ENCODE measurements at regions not wholly inside any gene's neighbourhood (a gene's known extent, or its start where the extent isn't known, plus 50 kb on each side); places are given as distances from the start of the nearest gene placed in this dataset.
A peak's percentile ranks its signal among the peaks of the same experiment; 100 is the strongest.

DNA sequence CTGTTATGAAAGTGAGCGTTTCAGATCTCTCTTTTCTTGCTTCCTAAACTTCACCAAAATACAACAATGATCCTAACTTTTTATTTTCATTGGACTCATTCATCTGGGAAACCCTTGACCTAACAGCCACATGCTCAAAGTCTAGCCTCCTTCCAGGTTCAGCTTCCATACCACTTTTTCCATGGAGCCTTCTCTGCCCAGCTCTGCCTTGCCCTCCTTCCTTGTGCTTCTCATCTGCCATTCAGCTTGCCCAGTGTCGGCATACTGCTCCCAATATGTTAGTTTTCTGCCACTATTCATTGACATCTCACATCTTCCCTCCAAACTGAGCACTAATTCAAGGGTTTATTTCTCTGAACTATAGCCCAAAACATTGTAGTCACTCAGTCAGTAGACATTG lies 214.7 kb downstream of the RAD51AP2 start:
- DNase-seq: peak in 1 of 2 experiments; percentile 30

DNA sequence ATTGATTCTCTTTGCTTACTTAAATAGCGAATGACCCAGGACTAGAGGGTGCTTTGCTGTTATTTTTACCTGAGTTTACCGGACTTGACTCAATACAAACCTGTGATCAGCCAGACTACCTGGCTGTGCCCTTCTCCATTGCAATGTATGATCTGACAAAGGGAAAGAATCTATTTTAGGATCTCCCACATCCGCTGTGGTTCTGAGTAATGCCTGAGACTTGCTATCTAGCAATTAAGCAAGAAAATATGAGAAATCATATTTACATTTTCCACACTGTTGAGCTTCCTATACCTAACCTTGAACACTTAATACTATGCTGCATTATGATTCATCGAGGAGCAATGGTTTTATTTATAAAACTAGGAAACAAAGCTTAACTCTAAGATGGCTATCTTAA lies 215.2 kb downstream of the RAD51AP2 start:
- no peak for DNase-seq

DNA sequence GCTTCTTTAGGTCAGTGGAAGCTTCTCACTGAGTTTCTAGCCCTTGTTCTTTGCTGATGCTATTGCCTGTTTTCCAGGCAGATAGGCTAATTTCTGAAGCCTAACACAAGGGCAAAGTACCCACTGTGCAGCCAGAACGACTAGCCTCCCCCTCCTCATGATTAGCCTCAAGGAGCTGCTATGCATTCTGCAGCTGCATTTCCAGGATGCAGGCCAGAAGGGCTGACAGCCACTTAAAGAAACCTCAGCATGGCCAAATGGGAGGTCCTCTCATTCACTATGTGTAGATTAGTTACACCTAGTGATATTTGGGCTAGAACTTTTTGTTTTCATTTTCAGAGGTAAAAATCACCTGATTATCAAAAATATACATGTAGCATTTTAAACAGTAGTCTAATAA lies 216.0 kb downstream of the RAD51AP2 start:
- peak in 1 of 2 experiments; percentile 11 for DNase-seq

DNA sequence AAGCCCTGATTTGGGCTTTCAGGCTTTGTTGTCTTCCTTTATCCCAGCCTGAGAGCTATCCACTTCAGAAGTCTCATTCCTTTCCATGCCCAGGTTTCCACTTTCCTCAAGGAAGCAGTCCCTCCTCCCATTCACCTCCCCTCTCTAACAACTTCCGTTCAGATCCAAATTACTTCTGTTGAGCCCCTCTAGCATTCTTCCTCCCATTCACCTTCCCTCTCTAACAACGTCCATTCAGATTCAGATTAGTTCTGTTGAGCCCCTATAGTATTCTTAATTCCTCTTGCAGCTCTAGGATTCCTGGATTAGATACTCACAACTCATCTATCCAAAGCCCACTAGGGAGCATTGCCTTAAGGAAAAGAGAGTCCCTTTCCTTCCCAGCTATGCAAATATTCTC lies 216.8 kb downstream of the RAD51AP2 start:
- DNase-seq: no peak

DNA sequence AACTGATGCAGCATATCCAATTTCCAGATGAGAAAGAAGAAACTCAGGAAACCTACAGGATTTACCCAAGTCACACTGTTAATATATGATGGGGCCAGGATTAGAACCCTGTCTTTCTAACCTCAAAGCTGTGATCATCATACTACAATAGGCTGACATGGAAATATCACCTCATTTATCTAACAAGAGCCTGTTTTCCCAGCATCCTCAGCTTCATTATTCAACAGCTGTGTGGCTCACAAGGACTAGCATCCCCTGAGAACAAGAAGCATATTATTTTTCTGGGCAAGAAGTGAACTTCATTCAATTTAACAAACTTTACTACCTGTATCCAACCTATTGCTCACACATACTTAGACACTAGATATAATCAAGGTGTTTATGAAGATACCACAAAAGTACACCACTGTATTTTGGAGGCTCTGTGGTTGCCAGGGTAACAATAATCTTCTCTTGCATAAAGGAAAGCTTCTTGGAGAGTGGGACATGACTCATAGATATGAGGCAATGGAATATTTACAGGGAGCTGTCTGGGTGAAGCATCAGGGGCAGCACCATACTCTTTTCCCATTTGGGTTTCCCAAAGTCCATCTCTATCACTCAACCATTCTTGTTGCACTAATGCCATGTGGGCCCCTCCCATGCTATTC lies 218.2 kb downstream of the RAD51AP2 start:
- no peak for DNase-seq

DNA sequence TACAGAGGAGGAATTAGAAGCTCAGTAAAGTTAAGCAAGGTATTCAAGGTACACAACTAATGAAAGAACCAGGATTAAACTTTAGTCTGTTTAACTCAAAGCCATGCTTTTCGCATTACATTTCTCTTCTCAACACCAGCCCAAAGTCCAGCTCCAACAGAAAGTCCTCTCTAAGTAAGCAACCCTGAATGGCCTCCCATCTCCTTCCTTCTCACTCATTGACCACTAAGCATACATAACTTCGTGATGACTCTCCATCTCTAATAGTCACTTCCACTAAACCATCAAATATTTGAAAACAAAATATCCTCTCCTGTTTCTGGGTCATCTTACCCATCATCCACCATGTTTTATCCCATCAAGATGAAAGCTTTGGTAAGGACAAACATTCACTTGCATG lies 219.8 kb downstream of the RAD51AP2 start:
- no peak for DNase-seq

DNA sequence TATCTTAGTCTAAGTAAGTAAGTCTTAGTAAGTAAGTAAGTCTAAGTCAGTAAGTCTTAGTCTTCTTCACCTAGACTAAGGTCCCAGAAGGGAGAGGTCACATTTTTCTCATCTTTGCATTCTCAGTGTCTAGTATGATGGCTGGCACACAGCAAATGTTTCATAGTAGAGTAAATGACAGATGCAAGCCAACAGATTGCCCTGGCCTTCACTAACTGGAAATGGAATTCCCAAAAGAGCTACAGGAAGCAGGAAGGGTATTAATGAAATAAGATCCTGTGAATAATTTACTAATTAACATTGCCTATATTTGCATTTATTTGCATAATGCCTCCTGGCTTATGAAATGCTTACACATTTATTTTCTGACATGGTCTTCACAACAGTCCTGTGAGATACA lies 221.6 kb downstream of the RAD51AP2 start:
- no peak for DNase-seq

DNA sequence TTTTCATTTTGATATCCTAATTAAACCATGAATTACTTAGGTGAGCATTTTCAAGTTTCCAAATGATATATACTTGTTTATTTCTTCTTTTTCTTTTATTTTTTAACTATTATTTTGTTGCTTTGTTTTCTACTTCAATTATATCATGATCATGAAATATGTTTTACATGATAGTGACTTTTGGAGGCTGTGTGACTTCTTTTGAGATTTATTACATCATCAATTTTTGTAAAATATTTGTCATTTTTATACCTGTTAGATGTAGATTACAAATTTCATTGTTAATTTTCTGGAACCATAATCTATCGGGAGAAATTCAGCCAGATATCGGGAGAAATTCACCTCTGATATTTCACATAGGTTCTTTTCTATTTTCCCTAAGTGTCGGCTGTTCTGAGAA lies 228.6 kb downstream of the RAD51AP2 start:
- no peak for DNase-seq

DNA sequence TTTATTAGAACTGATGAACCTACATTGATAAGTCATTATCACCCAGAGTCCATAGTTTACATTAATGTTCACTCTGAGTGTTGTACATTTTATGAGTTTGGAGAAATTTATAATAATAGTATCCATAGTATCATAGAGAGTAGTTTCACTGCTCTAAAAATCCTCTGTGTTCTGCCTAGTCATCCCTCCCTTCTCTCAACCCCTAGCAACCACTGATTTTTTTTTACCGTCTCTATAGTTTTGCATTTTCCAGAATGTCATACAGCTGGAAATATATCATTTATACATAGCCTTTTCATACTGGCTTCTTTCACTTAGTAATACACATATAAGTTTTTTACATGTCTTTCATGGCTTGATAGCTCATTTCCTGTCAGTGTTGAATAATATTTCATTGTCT lies 231.1 kb downstream of the RAD51AP2 start:
- no peak for DNase-seq

DNA sequence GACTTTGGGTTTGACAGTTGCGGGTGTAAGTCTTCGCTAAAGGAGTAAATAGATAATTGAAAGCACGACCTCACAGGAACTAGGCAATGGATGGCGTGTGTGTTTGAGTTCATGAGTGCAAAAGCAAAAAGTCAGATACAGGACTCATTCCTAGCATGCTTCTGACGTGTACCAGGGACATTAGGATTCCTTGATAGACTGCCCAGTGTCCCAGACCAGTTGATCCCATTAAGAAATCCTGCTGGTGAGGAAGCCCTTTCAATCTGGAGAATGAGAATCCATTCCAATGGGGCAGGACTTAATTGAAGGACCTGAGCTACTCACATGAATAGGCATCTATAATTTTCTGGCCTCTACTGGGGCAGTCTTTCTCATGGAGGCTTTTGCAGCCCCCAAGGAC lies 235.4 kb downstream of the RAD51AP2 start:
- DNase-seq: no peak

DNA sequence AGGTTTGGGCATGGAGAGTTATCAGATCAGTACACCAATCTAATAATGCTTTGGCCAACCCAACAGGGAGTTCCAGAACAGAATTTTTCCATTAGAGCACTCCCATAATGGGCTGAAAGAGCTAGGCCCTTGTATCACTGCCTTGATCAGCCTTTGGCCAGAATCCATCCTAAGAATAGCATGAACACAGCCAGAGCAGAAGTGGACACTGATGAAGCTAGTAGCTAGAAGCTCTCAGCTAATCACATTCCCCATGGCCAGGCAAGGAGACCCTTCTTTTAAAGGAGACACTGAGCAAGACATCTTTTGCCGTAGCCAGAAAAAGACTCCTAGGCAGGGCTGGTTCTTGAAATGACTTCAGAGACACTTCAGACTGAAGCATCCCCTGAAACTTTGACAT lies 236.0 kb downstream of the RAD51AP2 start:
- DNase-seq: no peak

DNA sequence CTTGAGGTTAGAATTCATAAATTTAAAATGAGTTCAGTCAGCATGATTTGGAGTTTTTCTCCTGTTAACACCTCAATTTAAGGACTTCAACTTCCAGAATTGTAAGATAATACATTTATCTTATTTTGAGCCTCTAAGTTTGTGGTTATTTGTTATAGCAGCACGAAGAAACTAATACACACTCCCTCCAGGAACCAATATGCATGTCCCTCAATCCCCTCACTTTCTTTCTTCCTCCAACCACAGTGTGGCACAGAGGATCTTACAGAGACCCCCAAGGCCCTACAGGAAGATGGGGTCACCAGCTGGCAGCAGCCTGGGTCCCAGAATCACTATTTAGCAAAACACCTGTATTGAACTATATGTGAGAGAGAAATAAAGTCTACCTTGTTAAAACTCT lies 242.0 kb downstream of the RAD51AP2 start:
- no peak for DNase-seq

DNA sequence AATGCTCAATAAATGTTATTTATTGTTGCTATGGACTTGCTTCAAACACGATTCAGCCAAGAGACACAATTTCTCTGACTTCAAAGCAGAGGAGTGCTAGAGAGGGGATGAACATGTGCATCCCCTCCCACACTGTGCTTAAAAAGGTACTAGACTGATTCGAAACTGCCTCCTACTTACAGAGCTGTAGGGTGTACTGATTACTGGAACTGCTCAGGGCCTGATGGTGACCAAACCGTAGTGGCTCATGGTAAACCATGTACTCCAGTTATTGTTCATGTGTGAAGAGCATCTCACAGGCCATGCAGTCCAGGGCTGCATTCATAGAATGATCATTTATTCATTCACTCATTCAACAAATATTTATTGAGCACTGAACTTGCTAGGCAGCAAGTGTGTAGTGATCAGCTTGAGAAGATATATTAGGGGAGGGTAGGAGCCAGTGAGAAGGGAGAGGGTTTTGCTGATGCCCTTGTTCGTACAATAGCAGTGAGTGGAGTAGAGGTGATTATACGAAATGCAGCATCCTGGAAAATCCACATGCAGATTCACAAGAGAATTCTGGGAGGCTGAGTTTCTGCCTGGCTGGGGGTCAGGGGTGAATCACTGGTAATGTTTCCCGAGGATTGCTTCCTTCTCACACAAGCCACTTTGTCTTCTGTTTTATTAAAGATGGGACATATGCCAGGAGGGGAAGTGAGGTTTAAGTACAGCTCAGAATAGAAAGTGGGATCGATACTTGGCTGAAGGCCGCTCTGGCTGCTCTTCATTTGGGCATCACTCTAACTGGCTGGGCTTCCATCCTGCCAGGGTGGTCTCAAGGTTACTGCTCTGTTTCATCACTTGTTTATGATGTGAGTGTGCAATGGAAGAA lies 245.4 kb downstream of the RAD51AP2 start:
- DNase-seq: peak; percentile 64 to 93

DNA sequence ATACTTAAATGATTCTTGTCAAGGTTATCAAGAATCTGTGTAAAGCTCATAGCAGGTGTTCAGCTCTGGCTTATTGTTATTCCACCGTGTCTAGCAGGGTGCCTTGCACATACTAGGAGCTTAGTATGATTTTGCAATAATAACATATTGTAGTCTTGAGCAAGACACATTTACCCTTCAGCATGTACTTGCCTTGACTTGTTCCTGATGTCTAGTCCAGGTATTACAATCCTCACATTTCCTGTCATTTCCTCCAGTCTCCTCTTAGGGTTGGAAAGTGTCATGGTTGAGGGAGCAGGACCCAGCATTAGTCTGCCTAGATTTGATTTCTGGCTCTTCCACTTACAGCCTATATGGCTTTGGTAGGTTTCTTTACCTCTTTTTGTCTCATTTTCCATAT lies 246.1 kb downstream of the RAD51AP2 start:
- DNase-seq: no peak

DNA sequence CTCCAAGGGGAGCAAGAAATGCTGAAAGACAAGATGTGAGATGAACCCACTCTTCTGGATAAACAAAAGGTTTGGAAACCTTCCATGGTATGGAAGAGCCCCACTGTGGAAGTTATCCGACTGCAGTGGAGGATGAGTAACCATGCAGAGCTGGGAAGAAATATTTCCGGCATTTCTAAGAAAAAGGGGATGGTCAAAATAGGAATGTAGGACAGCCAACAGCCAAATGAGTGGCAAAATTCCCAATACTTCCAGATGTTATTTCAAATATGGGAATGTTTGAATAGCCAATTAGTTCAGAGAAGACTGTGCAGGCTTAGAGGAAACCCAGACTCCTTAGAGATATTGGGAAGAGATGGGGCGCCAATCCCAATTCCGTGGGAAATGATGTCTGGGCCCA lies 246.8 kb downstream of the RAD51AP2 start:
- DNase-seq: no peak

DNA sequence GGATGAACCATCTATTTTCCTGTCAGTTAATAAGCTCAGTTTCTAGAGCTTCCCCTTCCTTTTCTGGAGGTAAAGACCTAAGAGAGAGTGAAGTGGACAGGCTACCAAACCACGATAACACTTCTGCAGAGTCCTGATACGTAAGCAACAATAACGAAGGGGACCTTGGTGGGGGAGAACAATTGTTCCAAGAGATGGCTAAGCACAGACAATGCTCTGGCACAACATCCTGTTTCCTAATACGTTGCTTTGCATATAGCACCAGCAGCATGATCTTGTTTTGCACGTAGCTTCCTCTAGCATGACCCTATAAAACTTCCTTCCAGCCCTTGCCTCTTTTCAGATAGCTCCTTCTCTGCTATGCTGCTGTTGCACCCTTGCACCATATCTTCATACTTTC lies 247.3 kb downstream of the RAD51AP2 start:
- DNase-seq: no peak

DNA sequence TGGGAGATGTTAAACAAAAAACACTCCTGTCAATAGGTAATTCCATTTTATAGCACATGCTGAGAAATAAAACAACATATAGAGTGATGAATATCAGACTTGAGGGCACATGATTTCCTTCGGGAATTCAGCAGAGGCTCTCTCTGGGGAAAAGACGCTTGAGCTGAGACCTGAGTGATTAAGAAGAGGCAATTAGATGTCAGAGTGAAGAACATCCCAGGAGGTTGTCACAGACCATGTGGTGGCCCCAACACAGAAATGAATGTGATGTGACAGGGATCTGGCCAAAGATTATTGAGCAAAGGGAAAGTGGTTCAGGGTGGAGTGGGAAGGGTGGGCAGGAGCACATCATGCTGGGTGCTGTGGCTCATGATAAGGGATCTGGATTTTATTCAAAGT lies 254.7 kb downstream of the RAD51AP2 start:
- DNase-seq: no peak

DNA sequence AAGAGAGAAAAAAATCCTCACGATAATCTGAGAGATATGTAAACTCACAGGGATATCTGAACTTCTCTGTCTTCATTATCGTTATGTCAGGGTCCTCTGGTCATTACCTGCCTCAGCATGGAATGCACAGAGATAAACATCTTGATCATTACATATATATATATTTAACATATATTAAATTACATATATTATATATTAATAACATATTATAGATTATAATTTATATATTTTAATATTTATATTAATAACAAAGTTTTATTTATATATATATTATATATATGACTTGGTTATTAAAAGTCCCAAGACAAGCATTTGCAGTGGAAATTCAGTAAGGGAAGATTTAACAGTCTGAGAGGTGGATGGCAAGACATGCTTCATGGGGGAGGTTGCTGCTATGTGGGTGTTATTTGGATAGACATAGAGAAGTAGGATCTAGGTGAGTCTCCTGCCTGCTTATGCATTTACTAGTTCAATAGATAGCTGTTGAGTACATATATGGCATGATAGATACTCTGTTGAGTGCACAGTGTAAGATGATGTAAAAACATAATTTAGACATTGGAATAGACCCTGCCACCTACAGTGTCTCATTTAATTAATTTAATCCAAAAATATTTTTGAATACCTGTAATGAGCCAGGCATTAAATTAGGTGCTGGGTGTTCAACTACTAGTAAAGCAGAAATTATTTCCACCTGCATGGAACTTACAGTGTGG lies 255.2 kb downstream of the RAD51AP2 start:
- DNase-seq: no peak

DNA sequence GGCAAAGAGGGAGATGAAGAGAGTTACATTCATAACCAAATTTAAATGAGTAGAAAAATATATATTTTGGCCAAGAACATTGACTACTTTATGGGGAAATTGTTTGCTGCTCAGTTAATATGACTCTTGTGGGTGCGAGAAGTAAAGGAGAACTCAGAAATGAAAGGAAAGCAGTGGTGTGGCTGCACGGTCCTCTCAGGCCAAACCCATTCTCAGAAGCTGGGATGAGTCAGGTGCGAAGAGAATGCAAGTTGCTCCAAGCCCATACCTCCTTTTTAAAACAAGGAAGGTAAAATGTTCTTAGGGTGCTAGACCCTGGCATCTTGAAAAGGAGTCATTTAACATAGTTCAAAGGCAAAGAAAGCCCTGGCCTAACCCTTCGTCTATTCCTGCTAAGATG lies 258.6 kb downstream of the RAD51AP2 start:
- DNase-seq: no peak

DNA sequence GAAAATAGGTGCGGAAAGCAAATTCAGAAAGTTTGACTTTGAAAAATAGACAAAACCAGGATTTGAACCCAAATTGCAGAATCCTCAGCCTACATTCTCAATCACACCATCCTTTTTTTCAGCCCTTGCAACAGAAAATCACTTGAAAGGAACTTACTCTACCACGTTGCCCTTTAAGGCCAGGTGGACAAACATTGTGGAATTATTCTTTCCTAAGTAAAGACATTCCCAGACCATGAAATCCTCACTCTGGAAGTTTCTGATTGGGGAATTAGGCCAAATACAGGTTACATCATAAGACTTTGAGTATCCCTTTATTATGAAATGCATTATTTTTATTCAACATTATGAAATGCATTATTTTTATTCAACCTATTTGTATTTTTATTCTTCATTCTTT lies 259.4 kb downstream of the RAD51AP2 start:
- DNase-seq: no peak

DNA sequence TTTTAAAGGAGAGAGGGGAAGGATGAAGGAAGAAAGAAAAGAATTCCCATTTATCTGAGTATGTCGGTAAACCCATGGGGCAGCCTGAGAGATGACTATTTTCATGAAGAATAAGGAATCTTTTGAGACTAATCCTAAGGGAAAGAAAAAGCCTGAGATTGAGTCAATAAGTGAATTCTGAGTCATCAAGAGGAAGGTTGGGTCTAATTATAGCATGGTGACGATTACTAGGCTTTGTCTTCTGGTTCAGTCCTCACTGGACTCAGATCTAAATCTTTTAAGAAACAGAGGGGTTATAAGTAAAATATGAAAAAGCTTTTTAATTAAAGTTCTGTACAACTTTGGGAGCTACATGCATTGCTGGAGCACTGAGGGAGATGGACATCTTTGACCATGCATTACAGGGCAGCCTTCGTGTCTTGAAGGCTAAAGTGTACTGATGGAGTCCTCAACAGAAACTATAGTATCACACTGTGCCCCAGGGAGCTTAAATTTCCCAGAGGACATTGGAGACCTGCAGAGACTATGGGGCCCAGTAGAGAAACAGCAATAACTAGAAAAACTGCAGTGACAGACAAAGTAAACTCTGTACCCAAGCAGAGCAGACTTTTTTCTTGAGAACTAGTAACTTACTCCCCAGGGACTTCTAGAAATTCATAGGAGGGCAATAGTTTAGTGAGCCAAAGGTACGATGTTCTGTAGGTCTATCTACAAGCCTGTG lies 260.9 kb downstream of the RAD51AP2 start:
- no peak for DNase-seq

DNA sequence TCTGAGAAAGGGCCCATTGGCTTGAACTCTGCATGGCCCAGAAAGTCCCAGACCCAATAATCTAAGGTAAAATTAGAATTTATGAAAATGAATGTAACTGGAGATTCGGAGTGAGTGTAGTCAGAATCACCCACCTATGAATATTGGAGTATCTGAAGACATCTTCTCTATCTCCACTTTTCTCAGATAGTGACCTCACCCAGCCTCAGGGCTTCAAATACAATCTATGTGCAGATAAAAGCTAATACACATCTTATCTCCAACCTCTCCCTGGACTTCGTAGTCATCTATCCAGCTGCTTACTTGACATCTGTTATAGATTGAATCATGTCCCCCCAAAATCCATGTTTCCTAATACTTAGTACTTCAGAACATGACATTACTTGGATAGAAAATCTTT lies 263.2 kb downstream of the RAD51AP2 start:
- no peak for DNase-seq

DNA sequence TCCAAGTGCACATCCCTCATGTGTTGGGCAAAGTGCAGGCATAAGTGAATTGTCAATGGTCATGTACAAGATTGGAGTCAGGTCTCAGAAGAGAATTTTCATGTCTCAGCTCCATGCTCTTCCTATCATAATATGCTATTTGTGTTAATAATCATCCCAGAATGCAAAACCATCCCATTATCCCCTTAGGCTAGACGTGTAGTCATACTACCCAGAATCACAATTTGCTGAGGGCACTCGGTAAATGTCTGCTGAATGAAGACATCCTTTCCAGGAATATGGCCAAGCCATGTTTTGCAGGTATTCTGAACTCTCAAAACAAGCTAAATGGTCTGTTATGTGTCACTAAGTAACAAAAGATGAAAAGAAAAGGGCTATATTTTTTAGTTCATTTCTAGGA lies 263.8 kb downstream of the RAD51AP2 start:
- no peak for DNase-seq

All from NCI-H446 (cell line).